ENCODE measurements at regions not wholly inside any gene's neighbourhood (a gene's known extent, or its start where the extent isn't known, plus 50 kb on each side); places are given as distances from the start of the nearest gene placed in this dataset.

- H2BK5ac ChIP-seq (ENCODE audit: insufficient read length, low read length), result no peak overlapping the region
- no peak overlapping the region for H3K23ac ChIP-seq (ENCODE audit: insufficient read length, low read depth, low read length)
- H3K23me2 ChIP-seq (ENCODE audit: insufficient read length, low read depth, low read length, poor library complexity, severe bottlenecking), result no peaks in the 10 kb centered on the region
- H3K27me3 ChIP-seq (ENCODE audit: insufficient read depth, low read length), result no peaks in the 10 kb centered on the region
- no peak overlapping the region for H2BK20ac ChIP-seq (ENCODE audit: low read depth, low read length, poor library complexity, severe bottlenecking)
- Mint-ChIP-seq H3K27me3 (ENCODE audit: low read depth) (no peaks in the 10 kb centered on the region), H3K27ac (peak overlapping the region in 2 of 3 experiments; percentile 88; a peak in 4 of 7 replicates), H3K4me1 (peaks cover 24 to 42% of the 10 kb centered on the region in 2 experiments), H3K4me3 (no peak overlapping the region; a peak in 1 of 5 replicates), H3K36me3 (ENCODE audit: insufficient read depth in 1 of 3, low read depth in 3 of 3) (no peaks in the 10 kb centered on the region), H3K9me3 (no peaks in the 10 kb centered on the region)
- H3K79me2 ChIP-seq (ENCODE audit: insufficient read depth, low read length), result no peaks in the 10 kb centered on the region
- no peak overlapping the region for H3T11ph ChIP-seq (ENCODE audit: low read length)
- no peak for TF ChIP-seq CTCF (conservative IDR thresholded peaks at IDR 0.05)
- no peak overlapping the region for H4K5ac ChIP-seq (ENCODE audit: insufficient read length, low read depth, low read length)
- H3K4me2 ChIP-seq (ENCODE audit: insufficient read depth, insufficient read length, low read length), result no peak overlapping the region
- H3K79me1 ChIP-seq (ENCODE audit: insufficient read depth, low read depth, low read length, poor library complexity, severe bottlenecking), result no peaks in the 10 kb centered on the region
- H3K14ac ChIP-seq (ENCODE audit: insufficient read depth, low read length), result no peak overlapping the region
- no peak overlapping the region for H3K9ac ChIP-seq (ENCODE audit: extremely low read depth, insufficient read length, low read length)
- no peak overlapping the region for H2BK12ac ChIP-seq (ENCODE audit: insufficient read length, low read depth, low read length)
- H3K18ac ChIP-seq (ENCODE audit: insufficient read length, low read depth, low read length), result no peak overlapping the region
- H4K20me1 ChIP-seq (ENCODE audit: control insufficient read depth, insufficient read depth, insufficient read length), result no peaks in the 10 kb centered on the region
- H2BK15ac ChIP-seq (ENCODE audit: low read depth, low read length), result no peak overlapping the region
- H3K4me1 ChIP-seq (ENCODE audit: insufficient read depth, low read length), result peaks cover 4% of the 10 kb centered on the region; the same call in 1 of the 2 replicates
- H3K56ac ChIP-seq (ENCODE audit: insufficient read length, low read depth, low read length), result no peak overlapping the region
- no peak overlapping the region for H4K8ac ChIP-seq (replicated peaks; ENCODE audit: insufficient read length, low read depth, low read length)
- H2AFZ ChIP-seq (ENCODE audit: low read length), result no peak overlapping the region
- no peak overlapping the region for H2AK5ac ChIP-seq (ENCODE audit: insufficient read length, low read length)
- H3K27ac ChIP-seq (ENCODE audit: insufficient read length, low read depth, low read length), result no peak overlapping the region
- H4K91ac ChIP-seq (ENCODE audit: insufficient read length, low read depth, low read length), result no peak overlapping the region
- 100% methylated on average over 1 of the region's 3 CpGs for WGBS (ENCODE audit: extremely low coverage, insufficient read length, low lambda C conversion rate)
- no peak for DNase-seq
- H2BK120ac ChIP-seq (ENCODE audit: low read depth, low read length, poor library complexity, severe bottlenecking), result no peak overlapping the region
- H3K4ac ChIP-seq (ENCODE audit: low read depth, low read length), result no peak overlapping the region
- H3K9me3 ChIP-seq (ENCODE audit: control insufficient read depth, low read depth, low read length), result no peaks in the 10 kb centered on the region
These were observed 371.7 kb downstream of the LIG4 start for GRCh38 chr13:107843681-107844080.

Data from H9 (cell line).